Mesenchymal stem cell (in vitro differentiated cells and primary cell): ENCODE measurements at regions not wholly inside any gene's neighbourhood (a gene's known extent, or its start where the extent isn't known, plus 50 kb on each side); places are given as distances from the start of the nearest gene placed in this dataset.

Experiments
- DNase-seq: peaks from one replicate; pipeline ENCODE4 v3.0.0-alpha.2; 2013
- H2AFZ ChIP-seq: one replicate; pipeline ENCODE4 v1.6.1; 2013; ENCODE audit warnings: low read depth, mild to moderate bottlenecking, control low read depth, inconsistent platforms, low read length, moderate library complexity
- H2AK5ac ChIP-seq: 2 replicates; pipeline ENCODE4 v1.6.1; 2013; ENCODE audit warnings: low read length, moderate library complexity, mild to moderate bottlenecking, inconsistent platforms; ENCODE audit not compliant: severe bottlenecking
- H2BK120ac ChIP-seq: one replicate; pipeline ENCODE4 v1.6.1; 2013; ENCODE audit warnings: low read depth, mild to moderate bottlenecking, inconsistent platforms, low read length, moderate library complexity
- H2BK12ac ChIP-seq, 2 experiments: one replicate each; pipeline ENCODE4 v1.6.1; 2013; ENCODE audit warnings: inconsistent platforms in 2 of 2, low read length in 2 of 2, mild to moderate bottlenecking in 2 of 2, moderate library complexity in 2 of 2, control low read depth in 1 of 2
- H2BK15ac ChIP-seq: one replicate; pipeline ENCODE4 v1.6.1; 2013; ENCODE audit warnings: mild to moderate bottlenecking, low read depth, inconsistent platforms; ENCODE audit not compliant: poor library complexity, severe bottlenecking
- H2BK5ac ChIP-seq: 2 replicates; pipeline ENCODE4 v1.6.1; 2013; ENCODE audit warnings: low read depth, mild to moderate bottlenecking, low read length, control low read depth, inconsistent platforms; ENCODE audit not compliant: poor library complexity, severe bottlenecking
- H3K14ac ChIP-seq, 2 experiments: one replicate each; pipeline ENCODE4 v1.6.1; 2013; ENCODE audit warnings: inconsistent platforms in 2 of 2, low read length in 2 of 2, control low read depth in 1 of 2, mild to moderate bottlenecking in 1 of 2, moderate library complexity in 1 of 2
- H3K18ac ChIP-seq, 2 experiments: one replicate each; pipeline ENCODE4 v1.6.1; 2013; ENCODE audit warnings: inconsistent platforms in 2 of 2, low read length in 2 of 2, control low read depth in 1 of 2, low read depth in 1 of 2, mild to moderate bottlenecking in 1 of 2
- H3K23ac ChIP-seq, 2 experiments: one replicate each; pipeline ENCODE4 v1.6.1; 2013; ENCODE audit warnings: inconsistent platforms in 2 of 2, low read length in 2 of 2, mild to moderate bottlenecking in 2 of 2, moderate library complexity in 2 of 2, control low read depth in 1 of 2
- H3K27ac ChIP-seq: 2 replicates; pipeline ENCODE4 v1.5.1; 2013; ENCODE audit warnings: mild to moderate bottlenecking, moderate library complexity, low read length, control low read depth, inconsistent platforms; ENCODE audit not compliant: poor library complexity, severe bottlenecking
- H3K27me3 ChIP-seq, 2 experiments: 2 replicates each; pipeline versions ENCODE4 v1.6.1 to v1.7.0; 2013; ENCODE audit warnings: low read length in 2 of 2, mild to moderate bottlenecking in 2 of 2, moderate library complexity in 2 of 2, control low read depth in 1 of 2, inconsistent platforms in 1 of 2; ENCODE audit not compliant: control insufficient read depth in 1 of 2, insufficient read depth in 1 of 2
- H3K36me3 ChIP-seq, 2 experiments: 2 replicates each; pipeline versions ENCODE4 v1.6.1 to v1.7.0; 2013; ENCODE audit warnings: low read length in 2 of 2, control low read depth in 1 of 2, inconsistent platforms in 1 of 2, low read depth in 1 of 2, mild to moderate bottlenecking in 1 of 2; ENCODE audit not compliant: insufficient read depth in 2 of 2, control insufficient read depth in 1 of 2
- H3K4ac ChIP-seq, 2 experiments: one replicate each; pipeline ENCODE4 v1.6.1; 2013; ENCODE audit warnings: inconsistent platforms in 2 of 2, low read length in 2 of 2, mild to moderate bottlenecking in 2 of 2, moderate library complexity in 2 of 2, control low read depth in 1 of 2, low read depth in 1 of 2
- H3K4me1 ChIP-seq: 2 replicates; pipeline ENCODE4 v1.6.1; 2013; ENCODE audit warnings: low read depth, low read length, control low read depth; ENCODE audit not compliant: control insufficient read depth, insufficient read depth
- H3K4me2 ChIP-seq: 2 replicates; pipeline ENCODE4 v1.6.1; 2013; ENCODE audit warnings: low read length, mild to moderate bottlenecking, inconsistent platforms; ENCODE audit not compliant: poor library complexity, severe bottlenecking
- H3K4me3 ChIP-seq, 2 experiments: 2 replicates each; pipeline versions ENCODE4 v1.5.1 to v1.7.0; 2013; ENCODE audit warnings: low read length in 2 of 2, mild to moderate bottlenecking in 2 of 2, control low read depth in 1 of 2, low read depth in 1 of 2; ENCODE audit not compliant: insufficient read depth in 1 of 2
- H3K79me1 ChIP-seq: replicated peaks from 2 replicates; pipeline ENCODE4 v1.6.1; 2013; ENCODE audit warnings: mild to moderate bottlenecking, control low read depth, low read length, inconsistent platforms; ENCODE audit not compliant: poor library complexity, severe bottlenecking
- H3K9ac ChIP-seq: 2 replicates; pipeline ENCODE4 v1.7.0; 2013; ENCODE audit warnings: mild to moderate bottlenecking, low read length, moderate library complexity
- H3K9me3 ChIP-seq: 2 replicates; pipeline ENCODE4 v1.7.0; 2013; ENCODE audit warnings: mild to moderate bottlenecking, low read length; ENCODE audit not compliant: control insufficient read depth
- H4K8ac ChIP-seq: one replicate; pipeline ENCODE4 v1.6.1; 2013; ENCODE audit warnings: inconsistent platforms, mild to moderate bottlenecking, low read length, moderate library complexity
- H4K91ac ChIP-seq: one replicate; pipeline ENCODE4 v1.6.1; 2013; ENCODE audit warnings: mild to moderate bottlenecking, low read length, inconsistent platforms
- WGBS: methylation state at CpG from one replicate; pipeline ENCODE4 v1.1.7; 2013; ENCODE audit warnings: mixed read lengths; 5-methylcytosine and 5-hydroxymethylcytosine counted together

DNA sequence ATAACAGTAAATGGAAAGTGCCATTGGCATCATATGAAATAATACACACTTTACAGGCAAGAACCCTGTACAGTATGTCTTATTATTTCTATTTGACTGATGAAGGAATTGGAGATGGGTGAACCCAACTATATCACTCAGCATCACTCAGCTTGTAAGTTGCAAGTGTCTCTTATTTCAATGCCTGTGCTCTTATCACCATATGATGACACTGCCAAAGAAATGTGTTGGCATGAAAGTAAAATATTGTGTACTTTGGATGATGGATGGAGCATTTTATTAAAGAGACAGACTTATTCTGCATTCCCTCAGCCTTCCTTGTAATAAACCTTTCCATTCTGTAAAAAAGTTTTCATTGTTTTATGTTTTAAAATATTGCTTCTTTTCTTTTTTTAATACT is 927.5 kb upstream of the VRK2 start:
- Histone ChIP-seq H2BK120ac (no peak overlapping the region), H3K14ac (no peak overlapping the region), H3K79me1 (no peaks in the 10 kb centered on the region), H3K4me2 (no peak overlapping the region), H4K8ac (no peak overlapping the region), H3K18ac (no peak overlapping the region), H2BK5ac (no peak overlapping the region), H3K27ac (no peak overlapping the region), H3K27me3 (no peaks in the 10 kb centered on the region), H3K23ac (no peak overlapping the region), H2AFZ (no peak overlapping the region), H3K9me3 (no peaks in the 10 kb centered on the region), H4K91ac (no peak overlapping the region), H2BK12ac (no peak overlapping the region), H2AK5ac (no peak overlapping the region), H3K9ac (no peak overlapping the region), H3K36me3 (no peaks in the 10 kb centered on the region), H2BK15ac (no peak overlapping the region), H3K4me3 (no peak overlapping the region), H3K4me1 (no peaks in the 10 kb centered on the region), H3K4ac (no peak overlapping the region)
- no peak for DNase-seq

GRCh38 chr2:57126410-57126809 is 920.2 kb upstream of the VRK2 start:
- no peak overlapping the region for H3K18ac ChIP-seq
- H3K9ac ChIP-seq, result no peak overlapping the region
- H4K91ac ChIP-seq, result no peak overlapping the region
- no peak overlapping the region for H3K4me2 ChIP-seq
- H3K4ac ChIP-seq, result no peak overlapping the region
- H3K4me3 ChIP-seq, result no peak overlapping the region
- no peak overlapping the region for H2BK15ac ChIP-seq
- H3K4me1 ChIP-seq, result no peaks in the 10 kb centered on the region
- H2BK12ac ChIP-seq, result no peak overlapping the region
- no peaks in the 10 kb centered on the region for H3K27me3 ChIP-seq
- H3K23ac ChIP-seq, result no peak overlapping the region
- no peaks in the 10 kb centered on the region for H3K9me3 ChIP-seq
- no peak overlapping the region for H3K14ac ChIP-seq
- H2AFZ ChIP-seq, result no peak overlapping the region
- WGBS, result 100% methylated on average over 1 of the region's 2 CpGs
- no peak overlapping the region for H2BK5ac ChIP-seq
- no peak overlapping the region for H3K27ac ChIP-seq
- H3K79me1 ChIP-seq, result no peaks in the 10 kb centered on the region
- H4K8ac ChIP-seq, result no peak overlapping the region
- H3K36me3 ChIP-seq, result no peaks in the 10 kb centered on the region
- H2AK5ac ChIP-seq, result no peak overlapping the region
- H2BK120ac ChIP-seq, result no peak overlapping the region
- DNase-seq, result no peak

DNA sequence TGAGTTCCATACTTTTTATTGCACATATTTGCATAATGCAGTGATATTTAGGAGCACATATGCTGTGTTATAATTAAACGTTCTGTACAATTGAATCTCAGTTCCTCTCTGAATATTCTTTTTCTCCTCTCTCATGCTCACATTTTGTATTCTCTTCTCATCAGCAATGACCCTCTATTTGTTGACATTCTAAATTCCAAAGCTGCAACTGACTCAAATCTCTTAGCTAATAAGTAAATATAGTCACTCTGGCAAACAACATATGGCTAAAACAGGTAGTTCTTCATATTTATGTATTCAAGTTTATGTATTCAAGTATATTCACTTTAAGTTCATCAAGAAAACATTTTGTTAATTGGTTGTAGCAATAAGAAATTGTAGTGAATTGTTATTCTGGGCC is 907.4 kb upstream of the VRK2 start:
- DNase-seq, result no peak
- Histone ChIP-seq H2AFZ (no peak overlapping the region), H4K91ac (no peak overlapping the region), H2BK120ac (no peak overlapping the region), H4K8ac (no peak overlapping the region), H3K14ac (no peak overlapping the region), H3K4me3 (no peak overlapping the region), H3K4ac (no peak overlapping the region), H3K4me1 (no peaks in the 10 kb centered on the region), H3K23ac (no peak overlapping the region), H2BK15ac (no peak overlapping the region), H3K9me3 (peaks cover 3% of the 10 kb centered on the region), H3K27me3 (no peaks in the 10 kb centered on the region), H3K18ac (no peak overlapping the region), H2AK5ac (no peak overlapping the region), H2BK5ac (no peak overlapping the region), H3K9ac (no peak overlapping the region), H3K79me1 (no peaks in the 10 kb centered on the region), H2BK12ac (no peak overlapping the region), H3K4me2 (no peak overlapping the region), H3K36me3 (no peaks in the 10 kb centered on the region), H3K27ac (no peak overlapping the region)
- 88% methylated on average over 1 of the region's 1 CpG for WGBS

GRCh38 chr2:57141269-57141668 is 905.3 kb upstream of the VRK2 start:
- Histone ChIP-seq H3K4me3 (no peak overlapping the region), H3K79me1 (no peaks in the 10 kb centered on the region), H3K4ac (no peak overlapping the region), H2BK15ac (no peak overlapping the region), H2AFZ (no peak overlapping the region), H3K27ac (no peak overlapping the region), H3K9ac (no peak overlapping the region), H3K4me1 (no peaks in the 10 kb centered on the region), H3K4me2 (no peak overlapping the region), H2BK12ac (no peak overlapping the region), H4K91ac (no peak overlapping the region), H3K18ac (no peak overlapping the region), H2AK5ac (no peak overlapping the region), H3K14ac (no peak overlapping the region), H2BK5ac (no peak overlapping the region), H3K27me3 (no peaks in the 10 kb centered on the region), H3K9me3 (peaks cover 3% of the 10 kb centered on the region), H4K8ac (no peak overlapping the region), H3K36me3 (no peaks in the 10 kb centered on the region), H3K23ac (no peak overlapping the region), H2BK120ac (no peak overlapping the region)
- DNase-seq, result peak; percentile 46
